ENCODE measurements at regions not wholly inside any gene's neighbourhood (a gene's known extent, or its start where the extent isn't known, plus 50 kb on each side); places are given as distances from the start of the nearest gene placed in this dataset.

GRCh38 chr2:17107151-17107550 lies 411.1 kb downstream of the RAD51AP2 start:
- no peaks in the 10 kb centered on the region for H3K79me2 ChIP-seq
- no peak overlapping the region for H2AFZ ChIP-seq
- no peaks in the 10 kb centered on the region for H3K36me3 ChIP-seq (ENCODE audit: control insufficient read depth, insufficient read depth, low read length)
- no peak overlapping the region for H3K27ac ChIP-seq
- no peak for TF ChIP-seq CTCF (IDR thresholded peaks at IDR 0.05)
- no peak overlapping the region for H3K4me3 ChIP-seq (ENCODE audit: low read depth, low read length)
- no peak overlapping the region for H3K9ac ChIP-seq
- H3K27me3 ChIP-seq (ENCODE audit: control insufficient read depth, insufficient read depth, low read length), result no peaks in the 10 kb centered on the region
- H3K4me1 ChIP-seq, result no peaks in the 10 kb centered on the region
- H3K4me2 ChIP-seq (ENCODE audit: low read length), result no peak overlapping the region
- H3K9me3 ChIP-seq (ENCODE audit: control insufficient read depth, low read length), result no peaks in the 10 kb centered on the region

GRCh38 chr2:17106418-17106817 lies 411.8 kb downstream of the RAD51AP2 start:
- Histone ChIP-seq H3K36me3 (ENCODE audit: control insufficient read depth, insufficient read depth, low read length) (no peaks in the 10 kb centered on the region), H3K4me2 (ENCODE audit: low read length) (no peak overlapping the region)

GRCh38 chr2:17104454-17104853 lies 413.8 kb downstream of the RAD51AP2 start:
- H3K27me3 ChIP-seq (ENCODE audit: control insufficient read depth, insufficient read depth, low read length), result no peaks in the 10 kb centered on the region
- TF ChIP-seq CTCF (IDR thresholded peaks at IDR 0.05), result no peak
- H3K9ac ChIP-seq, result no peak overlapping the region
- no peak overlapping the region for H3K27ac ChIP-seq
- H3K79me2 ChIP-seq, result no peaks in the 10 kb centered on the region
- H3K4me3 ChIP-seq (ENCODE audit: low read depth, low read length), result no peak overlapping the region
- no peaks in the 10 kb centered on the region for H3K36me3 ChIP-seq (ENCODE audit: control insufficient read depth, insufficient read depth, low read length)
- no peak overlapping the region for H3K4me2 ChIP-seq (ENCODE audit: low read length)
- no peaks in the 10 kb centered on the region for H3K9me3 ChIP-seq (ENCODE audit: control insufficient read depth, low read length)
- no peaks in the 10 kb centered on the region for H3K4me1 ChIP-seq
- no peak overlapping the region for H2AFZ ChIP-seq

More at GRCh38 chr2:17106418-17106817, 411.8 kb downstream of the RAD51AP2 start:
- Histone ChIP-seq H3K27me3 (ENCODE audit: control insufficient read depth, insufficient read depth, low read length) (no peaks in the 10 kb centered on the region), H3K79me2 (no peaks in the 10 kb centered on the region), H3K9me3 (ENCODE audit: control insufficient read depth, low read length) (no peaks in the 10 kb centered on the region), H2AFZ (no peak overlapping the region), H3K9ac (no peak overlapping the region), H3K27ac (no peak overlapping the region), H3K4me3 (ENCODE audit: low read depth, low read length) (no peak overlapping the region), H3K4me1 (no peaks in the 10 kb centered on the region)
- no peak for TF ChIP-seq CTCF (IDR thresholded peaks at IDR 0.05)

- no peaks in the 10 kb centered on the region for H3K36me3 ChIP-seq (ENCODE audit: control insufficient read depth, insufficient read depth, low read length)
- TF ChIP-seq CTCF (IDR thresholded peaks at IDR 0.05), result no peak
- no peak overlapping the region for H3K27ac ChIP-seq
- H3K27me3 ChIP-seq (ENCODE audit: control insufficient read depth, insufficient read depth, low read length), result no peaks in the 10 kb centered on the region
- H3K4me3 ChIP-seq (ENCODE audit: low read depth, low read length), result no peak overlapping the region
- no peak overlapping the region for H3K9ac ChIP-seq
- no peaks in the 10 kb centered on the region for H3K4me1 ChIP-seq
- no peaks in the 10 kb centered on the region for H3K9me3 ChIP-seq (ENCODE audit: control insufficient read depth, low read length)
- H3K4me2 ChIP-seq (ENCODE audit: low read length), result no peak overlapping the region
- H3K79me2 ChIP-seq, result no peaks in the 10 kb centered on the region
- H2AFZ ChIP-seq, result no peak overlapping the region
Measured at GRCh38 chr2:17101596-17101995, 416.6 kb downstream of the RAD51AP2 start.

GRCh38 chr2:17101091-17101490 lies 417.1 kb downstream of the RAD51AP2 start:
- Histone ChIP-seq H3K27me3 (ENCODE audit: control insufficient read depth, insufficient read depth, low read length) (no peaks in the 10 kb centered on the region), H3K4me3 (ENCODE audit: low read depth, low read length) (no peak overlapping the region), H3K79me2 (no peaks in the 10 kb centered on the region), H3K36me3 (ENCODE audit: control insufficient read depth, insufficient read depth, low read length) (no peaks in the 10 kb centered on the region), H3K4me2 (ENCODE audit: low read length) (no peak overlapping the region), H3K4me1 (no peaks in the 10 kb centered on the region), H3K9ac (no peak overlapping the region), H3K9me3 (ENCODE audit: control insufficient read depth, low read length) (no peaks in the 10 kb centered on the region), H3K27ac (no peak overlapping the region), H2AFZ (no peak overlapping the region)
- TF ChIP-seq CTCF (IDR thresholded peaks at IDR 0.05), result no peak

All from parathyroid adenoma (tissue), 2 donors.